ENCODE measurements at regions not wholly inside any gene's neighbourhood (a gene's known extent, or its start where the extent isn't known, plus 50 kb on each side); places are given as distances from the start of the nearest gene placed in this dataset.
"Not testable (repeated sequence)": the region's sequence is repeated elsewhere in the genome, so short reads cannot be mapped to it uniquely, and the experiment has no call there.

GRCh38 chr6:86872810-86873209 lies 64.5 kb upstream of the HTR1E start:
- not testable (repeated sequence) for DNase-seq

- no peak for DNase-seq
Measured at GRCh38 chr6:86871681-86872080, 65.6 kb upstream of the HTR1E start.

- no peak for DNase-seq
Measured at GRCh38 chr6:86869500-86869899, 67.8 kb upstream of the HTR1E start.

- DNase-seq = no peak
Measured at GRCh38 chr6:86859513-86859912, 77.8 kb upstream of the HTR1E start.

- DNase-seq = no peak
Measured at GRCh38 chr6:86858970-86859369, 78.4 kb upstream of the HTR1E start.

- no peak for DNase-seq
Measured at GRCh38 chr6:86857783-86858182, 79.5 kb upstream of the HTR1E start.

GRCh38 chr6:86856937-86857563 lies 80.3 kb upstream of the HTR1E start:
- peak; percentile 2 for DNase-seq

- DNase-seq = no peak
Measured at GRCh38 chr6:86856379-86856778, 80.9 kb upstream of the HTR1E start.

- no peak for DNase-seq
Measured at GRCh38 chr6:86848986-86849385, 88.3 kb upstream of the HTR1E start.

GRCh38 chr6:86832686-86833085 lies 104.6 kb upstream of the HTR1E start:
- DNase-seq = no peak

- no peak for DNase-seq
Measured at GRCh38 chr6:86825436-86825835, 111.9 kb upstream of the HTR1E start.

- DNase-seq = no peak
Measured at GRCh38 chr6:86822747-86823146, 114.6 kb upstream of the HTR1E start.

- DNase-seq = no peak
Measured at GRCh38 chr6:86820750-86821149, 116.6 kb upstream of the HTR1E start.

GRCh38 chr6:86793649-86794048 lies 143.7 kb upstream of the HTR1E start:
- DNase-seq = no peak

GRCh38 chr6:86791476-86791875 lies 145.9 kb upstream of the HTR1E start:
- no peak for DNase-seq

GRCh38 chr6:86789779-86790411 lies 147.4 kb upstream of the HTR1E start:
- DNase-seq = no peak

GRCh38 chr6:86782328-86782727 lies 155.0 kb upstream of the HTR1E start:
- no peak for DNase-seq

GRCh38 chr6:86780923-86781322 lies 156.4 kb upstream of the HTR1E start:
- no peak for DNase-seq

- no peak for DNase-seq
Measured at GRCh38 chr6:86775893-86776292, 161.4 kb upstream of the HTR1E start.

GRCh38 chr6:86765211-86765610 lies 172.1 kb upstream of the HTR1E start:
- DNase-seq = no peak

GRCh38 chr6:86759953-86760352 lies 177.4 kb upstream of the HTR1E start:
- not testable (repeated sequence) for DNase-seq

GRCh38 chr6:86756640-86757229 lies 180.6 kb upstream of the HTR1E start:
- no peak for DNase-seq

- DNase-seq = no peak
Measured at GRCh38 chr6:86744048-86744447, 193.3 kb upstream of the HTR1E start.

GRCh38 chr6:86738078-86738477 lies 199.2 kb upstream of the HTR1E start:
- DNase-seq = no peak

GRCh38 chr6:86731631-86732030 lies 205.7 kb upstream of the HTR1E start:
- not testable (repeated sequence) for DNase-seq
